Stomach (tissue), 8 donors: ENCODE measurements at regions not wholly inside any gene's neighbourhood (a gene's known extent, or its start where the extent isn't known, plus 50 kb on each side); places are given as distances from the start of the nearest gene placed in this dataset.

ENCODE experiments used
- DNase-seq, 2 donors: peaks; one replicate each; pipeline versions ENCODE4 v3.0.0 to v3.0.0-alpha.2; 2013 to 2019
- H3K27ac ChIP-seq, 5 donors: fragments of 200-600 bp in 4 of 5; sonication (generic) in 4 of 5; one replicate each; pipeline ENCODE4 v1.5.1; 2013 to 2019; ENCODE audit warnings: mild to moderate bottlenecking in 1 of 5, moderate library complexity in 1 of 5
- H3K27me3 ChIP-seq, 3 donors: fragments of 200-600 bp; sonication (generic); one replicate each; pipeline ENCODE4 v1.5.1; 2017 to 2019; ENCODE audit warnings: mixed run types in 1 of 3
- H3K36me3 ChIP-seq, 4 donors: fragments of 200-600 bp; sonication (generic); 1 replicate in 3 of 4; 2 replicates in 1 of 4; pipeline ENCODE4 v1.5.1; 2016 to 2019
- H3K4me1 ChIP-seq, 4 donors: fragments of 200-600 bp; sonication (generic); one replicate each; pipeline ENCODE4 v1.5.1; 2016 to 2019
- H3K4me3 ChIP-seq, 4 donors: fragments of 200-600 bp; sonication (generic) in 3 of 4; one replicate each; pipeline ENCODE4 v1.5.1; 2016 to 2019; ENCODE audit warnings: mild to moderate bottlenecking in 1 of 4
- H3K9me3 ChIP-seq, 4 donors: fragments of 200-600 bp; sonication (generic); one replicate each; pipeline ENCODE4 v1.5.1; 2016 to 2019
- EP300 ChIP-seq: sonication (generic); formaldehyde crosslinking; IDR thresholded peaks from one replicate; pipeline ENCODE4 v1.6.1; 2017; ENCODE audit warnings: antibody characterized with exemption
- POLR2A ChIP-seq, 4 donors: fragments of 450-650 bp; IDR thresholded peaks; one replicate each; pipeline ENCODE4 v1.6.1; 2016; ENCODE audit warnings: antibody characterized with exemption in 4 of 4, control low read depth in 2 of 4, mild to moderate bottlenecking in 1 of 4, moderate library complexity in 1 of 4
- POLR2AphosphoS5 ChIP-seq, 3 donors: sonication (generic); formaldehyde crosslinking; IDR thresholded peaks; one replicate each; pipeline ENCODE4 v1.6.1; 2016; ENCODE audit warnings: antibody characterized with exemption in 3 of 3
- WGBS, 5 donors: extraction: QIAGEN DNeasy Blood & Tissue Kit in 3 of 5; methylation state at CpG; one replicate each; pipeline versions ENCODE4 v1.1.5 to v1.1.7; 2013 to 2018; 5-methylcytosine and 5-hydroxymethylcytosine counted together
- intact Hi-C: fragments of 100-400 bp; cut with DNase I; formaldehyde crosslinking; loops from one replicate; pipeline ENCODE4 v1.15.1; 2023; ENCODE audit warnings: low total_unique reads
- TF ChIP-seq, protein P1 (sequence below), 7 experiments: fragments of 450-650 bp in 4 of 7; fragments of 200-600 bp in 3 of 7; sonication (generic) in 3 of 7; IDR thresholded peaks; one replicate each; pipeline ENCODE4 v1.5.1; 2016 to 2019; ENCODE audit warnings: antibody characterized with exemption in 7 of 7, control low read depth in 2 of 7, mild to moderate bottlenecking in 1 of 7
- donor health status: healthy with polysubstance abuse.
- donor health status: Bipolar disorder and iron deficiency.
- donor health status: healthy.

DNA sequence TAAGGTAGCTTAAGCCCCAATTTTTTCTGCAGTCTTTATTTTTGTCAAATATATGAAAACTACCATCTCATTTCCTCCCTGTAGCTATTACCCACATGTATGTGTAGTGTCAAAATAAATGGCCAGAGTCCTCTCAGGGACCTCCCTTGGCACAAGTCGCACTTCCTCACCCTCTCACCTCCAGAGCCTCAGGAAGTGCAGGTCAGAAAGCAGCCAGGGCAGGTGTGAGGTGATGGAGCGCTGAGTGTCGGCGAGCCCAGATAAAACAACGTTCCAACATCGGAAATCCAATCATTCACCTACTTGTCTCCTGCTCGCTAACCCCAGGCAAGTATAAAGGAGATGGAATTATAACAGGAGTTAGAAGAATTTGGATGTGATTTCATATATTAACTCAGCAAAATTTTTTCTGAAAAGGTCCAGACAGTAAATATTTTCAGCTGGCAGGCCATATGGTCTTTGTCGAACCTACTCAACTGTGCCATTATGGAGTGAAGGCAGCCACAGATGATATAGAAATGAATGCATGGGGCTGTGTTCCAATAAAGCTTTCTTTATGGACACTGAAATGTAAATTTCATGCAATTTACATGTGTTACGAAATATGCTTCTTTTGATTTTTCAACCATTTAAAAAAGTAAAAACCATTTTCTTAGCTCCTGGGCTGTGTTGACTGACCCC is 76.8 kb upstream of the ERG start:
- DNase-seq: no peak
- WGBS, 5 donors: 78 to 84% (median 81%) methylated on average over 9 of the region's 9 CpGs
- H3K4me3 ChIP-seq: no peak overlapping the region

DNA sequence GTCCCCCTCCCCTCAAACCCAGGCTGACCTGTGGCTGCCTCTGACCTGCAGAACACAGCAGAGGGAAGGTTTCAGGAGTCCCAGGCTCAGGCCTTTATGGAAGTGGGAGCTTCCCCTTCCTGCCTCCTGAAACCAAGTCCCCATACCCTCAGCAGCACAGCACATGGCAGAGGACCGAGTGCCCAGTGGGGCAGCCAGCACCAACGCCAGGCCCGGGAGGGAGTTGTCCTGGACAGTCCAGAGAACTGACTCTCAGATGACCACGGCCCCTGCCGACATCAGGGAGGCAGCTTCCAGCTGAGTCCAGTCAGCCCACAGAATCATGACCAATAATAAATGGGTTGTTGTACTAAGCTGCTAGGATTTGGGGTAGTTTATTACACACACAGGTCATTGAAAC is 79.6 kb upstream of the ERG start:
- DNase-seq: no peak
- H3K36me3 ChIP-seq: no peaks in the 10 kb centered on the region
- H3K9me3 ChIP-seq: no peaks in the 10 kb centered on the region
- no peaks in the 10 kb centered on the region for H3K4me1 ChIP-seq
- TF ChIP-seq, protein P1, sequence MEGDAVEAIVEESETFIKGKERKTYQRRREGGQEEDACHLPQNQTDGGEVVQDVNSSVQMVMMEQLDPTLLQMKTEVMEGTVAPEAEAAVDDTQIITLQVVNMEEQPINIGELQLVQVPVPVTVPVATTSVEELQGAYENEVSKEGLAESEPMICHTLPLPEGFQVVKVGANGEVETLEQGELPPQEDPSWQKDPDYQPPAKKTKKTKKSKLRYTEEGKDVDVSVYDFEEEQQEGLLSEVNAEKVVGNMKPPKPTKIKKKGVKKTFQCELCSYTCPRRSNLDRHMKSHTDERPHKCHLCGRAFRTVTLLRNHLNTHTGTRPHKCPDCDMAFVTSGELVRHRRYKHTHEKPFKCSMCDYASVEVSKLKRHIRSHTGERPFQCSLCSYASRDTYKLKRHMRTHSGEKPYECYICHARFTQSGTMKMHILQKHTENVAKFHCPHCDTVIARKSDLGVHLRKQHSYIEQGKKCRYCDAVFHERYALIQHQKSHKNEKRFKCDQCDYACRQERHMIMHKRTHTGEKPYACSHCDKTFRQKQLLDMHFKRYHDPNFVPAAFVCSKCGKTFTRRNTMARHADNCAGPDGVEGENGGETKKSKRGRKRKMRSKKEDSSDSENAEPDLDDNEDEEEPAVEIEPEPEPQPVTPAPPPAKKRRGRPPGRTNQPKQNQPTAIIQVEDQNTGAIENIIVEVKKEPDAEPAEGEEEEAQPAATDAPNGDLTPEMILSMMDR (IDR thresholded peaks at IDR 0.05): no peak
- TF ChIP-seq POLR2A (IDR thresholded peaks at IDR 0.05): no peak
- no peak for TF ChIP-seq POLR2AphosphoS5 (IDR thresholded peaks at IDR 0.05)
- no peak for TF ChIP-seq EP300
- peaks cover 0 to 12% (median 0%) of the 10 kb centered on the region in 3 donors for H3K27me3 ChIP-seq
- WGBS, 5 donors: 80 to 94% (median 87%) methylated on average over 2 to 5 of the region's 5 CpGs
- H3K27ac ChIP-seq: no peak overlapping the region
- no peak overlapping the region for H3K4me3 ChIP-seq
- intact Hi-C loops: no loop called here

More for the DNA sequence above, 76.8 kb upstream of the ERG start:
- Histone ChIP-seq H3K9me3 (no peaks in the 10 kb centered on the region), H3K36me3 (no peaks in the 10 kb centered on the region), H3K27me3 (peaks cover 0 to 18% (median 0%) of the 10 kb centered on the region in 3 donors), H3K27ac (no peak overlapping the region), H3K4me1 (no peaks in the 10 kb centered on the region)
- intact Hi-C loops: no loop called here
- no peak for TF ChIP-seq EP300
- TF ChIP-seq POLR2AphosphoS5 (IDR thresholded peaks at IDR 0.05): no peak
- TF ChIP-seq, protein P1 (IDR thresholded peaks at IDR 0.05): no peak
- TF ChIP-seq POLR2A (IDR thresholded peaks at IDR 0.05): no peak

DNA sequence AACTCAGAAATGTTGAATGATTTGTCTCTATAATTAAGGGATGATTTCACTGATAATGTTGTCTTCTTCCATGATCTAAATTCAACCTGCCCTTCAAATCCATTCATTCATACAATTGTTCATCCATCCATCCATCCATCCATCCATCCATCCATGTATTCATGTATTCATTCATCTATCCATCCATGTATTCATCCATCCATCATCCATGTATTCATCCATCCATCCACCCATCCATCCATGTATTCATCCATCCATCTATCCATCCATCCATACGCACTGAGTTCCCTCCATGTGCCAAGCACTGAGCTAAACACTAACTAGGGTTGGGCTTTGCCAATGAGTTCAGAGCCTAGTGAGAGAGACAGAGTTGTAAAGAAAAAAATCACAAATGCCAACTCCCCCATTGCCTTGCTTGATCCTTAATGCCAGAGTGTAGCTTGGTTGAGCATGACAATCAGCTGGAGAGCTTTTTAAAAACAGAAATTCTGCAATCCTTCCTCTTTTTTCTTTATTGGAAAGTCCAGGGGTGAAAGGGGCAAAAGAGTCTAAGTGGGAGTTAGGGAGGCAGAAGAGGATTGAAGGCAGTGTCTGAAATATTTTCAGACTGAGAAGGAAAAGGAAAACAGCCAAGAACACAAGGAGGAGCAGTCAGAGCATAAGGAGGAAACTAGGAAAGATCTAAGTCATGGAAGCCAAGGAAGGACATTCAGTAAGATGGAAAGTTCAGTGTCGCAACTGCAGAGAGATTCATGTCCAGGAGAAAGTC is 92.4 kb upstream of the ERG start:
- Histone ChIP-seq H3K36me3 (no peaks in the 10 kb centered on the region), H3K9me3 (no peaks in the 10 kb centered on the region), H3K4me3 (no peak overlapping the region), H3K27me3 (peaks cover 0 to 7% (median 4%) of the 10 kb centered on the region in 3 donors), H3K27ac (no peak overlapping the region), H3K4me1 (no peaks in the 10 kb centered on the region)
- intact Hi-C loops: no loop called here
- no peak for TF ChIP-seq EP300
- TF ChIP-seq POLR2A (IDR thresholded peaks at IDR 0.05): no peak
- TF ChIP-seq POLR2AphosphoS5 (IDR thresholded peaks at IDR 0.05): no peak
- TF ChIP-seq, protein P1 (IDR thresholded peaks at IDR 0.05): no peak
- WGBS, 5 donors: 92 to 97% (median 93%) methylated on average over 2 of the region's 2 CpGs
- DNase-seq: no peak

DNA sequence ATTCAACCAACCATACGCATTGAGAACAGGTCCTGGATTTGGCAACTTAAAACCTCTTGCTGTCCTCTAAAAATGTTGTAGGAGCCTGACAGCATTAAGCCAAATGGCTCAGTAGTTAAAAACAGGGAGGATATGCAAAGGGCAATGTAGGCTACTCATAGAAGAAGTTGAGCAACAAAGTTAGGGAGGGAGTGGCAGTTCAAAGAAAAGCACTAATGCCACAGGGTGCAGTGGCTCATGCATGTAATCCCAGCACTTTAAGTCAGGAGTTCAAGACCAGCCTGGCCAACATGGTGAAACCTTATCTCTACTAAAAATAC is 92.9 kb upstream of the ERG start:
- intact Hi-C loops: no loop called here
- no peaks in the 10 kb centered on the region for H3K36me3 ChIP-seq
- H3K4me3 ChIP-seq: no peak overlapping the region
- no peak overlapping the region for H3K27ac ChIP-seq
- WGBS, 5 donors: 57 to 95% (median 83%) methylated on average over 1 of the region's 1 CpG
- TF ChIP-seq EP300 (no peak), POLR2AphosphoS5 (IDR thresholded peaks at IDR 0.05) (no peak), POLR2A (IDR thresholded peaks at IDR 0.05) (no peak)
- TF ChIP-seq, protein P1 (IDR thresholded peaks at IDR 0.05): no peak
- no peaks in the 10 kb centered on the region for H3K4me1 ChIP-seq
- peaks cover 0 to 7% (median 4%) of the 10 kb centered on the region in 3 donors for H3K27me3 ChIP-seq
- H3K9me3 ChIP-seq: no peaks in the 10 kb centered on the region
- no peak for DNase-seq
